ENCODE measurements at regions not wholly inside any gene's neighbourhood (a gene's known extent, or its start where the extent isn't known, plus 50 kb on each side); places are given as distances from the start of the nearest gene placed in this dataset.
"Not testable (repeated sequence)": the region's sequence is repeated elsewhere in the genome, so short reads cannot be mapped to it uniquely, and the experiment has no call there.

DNA sequence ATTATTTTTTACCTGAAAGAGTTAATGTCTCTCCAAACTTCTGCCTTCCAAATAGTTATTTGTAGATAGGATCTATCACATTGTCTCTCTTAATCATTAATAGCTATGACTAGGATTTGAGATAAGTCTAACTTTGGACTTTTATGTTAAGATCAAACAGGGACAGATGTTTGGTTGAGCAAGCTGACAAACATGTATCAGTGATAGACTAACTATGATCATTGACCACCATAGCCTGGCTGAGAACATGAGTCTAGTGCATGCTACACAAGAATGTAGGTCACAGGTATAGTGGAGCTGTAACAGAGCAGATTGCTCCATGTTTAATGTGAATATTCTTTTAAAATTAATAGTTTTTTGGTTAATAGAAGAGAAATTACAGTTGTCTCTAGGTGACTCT lies 52.0 kb downstream of the SYT15B start:
- H3K4me3 ChIP-seq (ENCODE audit: low read length); H3K27ac ChIP-seq (ENCODE audit: low read depth, low read length); CTCF ChIA-PET; DNase-seq; H3K27me3 Mint-ChIP-seq; POLR2A ChIA-PET; H3K9me3 Mint-ChIP-seq; H3K4me1 ChIP-seq (ENCODE audit: insufficient read depth, low read length); H3K9me3 ChIP-seq (ENCODE audit: low read length); H3K36me3 ChIP-seq (ENCODE audit: insufficient read depth, low read length); H3K4me3 Mint-ChIP-seq; H3K36me3 Mint-ChIP-seq; H3K27ac Mint-ChIP-seq; H3K4me1 Mint-ChIP-seq; H3K27me3 ChIP-seq (ENCODE audit: insufficient read depth, low read length, poor library complexity, severe bottlenecking): not testable (repeated sequence)

DNA sequence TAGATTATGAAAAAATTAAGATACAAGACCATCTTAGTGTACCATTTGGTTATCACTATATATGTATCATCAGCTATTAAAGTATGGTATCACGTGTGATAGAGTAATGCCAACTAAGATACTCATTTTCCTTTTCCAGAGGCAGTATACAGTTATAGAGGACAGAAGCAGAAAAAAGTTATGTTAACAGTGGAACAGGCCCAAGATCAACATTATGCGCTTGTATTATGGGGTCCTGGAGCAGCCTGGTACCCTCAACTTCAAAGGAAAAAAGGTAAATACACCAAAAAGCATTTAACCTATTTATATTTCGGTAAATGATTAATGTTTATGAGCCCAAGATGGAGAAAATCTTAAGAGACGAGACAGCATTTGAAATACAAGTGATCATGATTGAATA lies 52.9 kb downstream of the SYT15B start:
- POLR2A ChIA-PET; H3K4me3 ChIP-seq (ENCODE audit: low read length); H3K4me1 ChIP-seq (ENCODE audit: insufficient read depth, low read length); H3K36me3 Mint-ChIP-seq; H3K27ac ChIP-seq (ENCODE audit: low read depth, low read length); H3K27ac Mint-ChIP-seq; H3K4me3 Mint-ChIP-seq; H3K4me1 Mint-ChIP-seq; H3K9me3 ChIP-seq (ENCODE audit: low read length); H3K36me3 ChIP-seq (ENCODE audit: insufficient read depth, low read length); H3K27me3 ChIP-seq (ENCODE audit: insufficient read depth, low read length, poor library complexity, severe bottlenecking); DNase-seq; CTCF ChIA-PET; H3K9me3 Mint-ChIP-seq; H3K27me3 Mint-ChIP-seq: not testable (repeated sequence)

GRCh38 chr10:47705698-47706414 lies 57.5 kb downstream of the SYT15B start:
- H3K4me1 Mint-ChIP-seq; H3K36me3 ChIP-seq (ENCODE audit: insufficient read depth, low read length); CTCF ChIA-PET; H3K27me3 Mint-ChIP-seq; POLR2A ChIA-PET; H3K9me3 ChIP-seq (ENCODE audit: low read length); H3K9me3 Mint-ChIP-seq; H3K36me3 Mint-ChIP-seq; H3K4me3 ChIP-seq (ENCODE audit: low read length); H3K27me3 ChIP-seq (ENCODE audit: insufficient read depth, low read length, poor library complexity, severe bottlenecking); H3K4me1 ChIP-seq (ENCODE audit: insufficient read depth, low read length); H3K27ac ChIP-seq (ENCODE audit: low read depth, low read length): not testable (repeated sequence)
- Mint-ChIP-seq H3K4me3 (peak overlapping the region in 6 of 7 donors; percentile 57 to 84 (median 69)), H3K27ac (peak overlapping the region in 4 of 8 donors; percentile 45 to 79 (median 70))
- peak; percentile 38 to 79 (median 68) for DNase-seq

GRCh38 chr10:47701285-47701684 lies 62.1 kb downstream of the SYT15B start:
- H3K27ac Mint-ChIP-seq; H3K9me3 ChIP-seq (ENCODE audit: low read length); H3K36me3 ChIP-seq (ENCODE audit: insufficient read depth, low read length); CTCF ChIA-PET; H3K4me1 ChIP-seq (ENCODE audit: insufficient read depth, low read length); H3K27ac ChIP-seq (ENCODE audit: low read depth, low read length); H3K27me3 Mint-ChIP-seq; H3K4me1 Mint-ChIP-seq; H3K27me3 ChIP-seq (ENCODE audit: insufficient read depth, low read length, poor library complexity, severe bottlenecking); POLR2A ChIA-PET; H3K9me3 Mint-ChIP-seq; DNase-seq; H3K4me3 ChIP-seq (ENCODE audit: low read length); H3K36me3 Mint-ChIP-seq: not testable (repeated sequence)
- H3K4me3 Mint-ChIP-seq, result peak overlapping the region in 1 of 7 donors; percentile 40

- H3K36me3 ChIP-seq (ENCODE audit: insufficient read depth, low read length); H3K27ac ChIP-seq (ENCODE audit: low read depth, low read length); H3K4me1 Mint-ChIP-seq; DNase-seq; H3K9me3 Mint-ChIP-seq; H3K36me3 Mint-ChIP-seq; H3K4me1 ChIP-seq (ENCODE audit: insufficient read depth, low read length); H3K27me3 Mint-ChIP-seq; H3K27ac Mint-ChIP-seq; H3K27me3 ChIP-seq (ENCODE audit: insufficient read depth, low read length, poor library complexity, severe bottlenecking); H3K9me3 ChIP-seq (ENCODE audit: low read length); POLR2A ChIA-PET; H3K4me3 Mint-ChIP-seq; H3K4me3 ChIP-seq (ENCODE audit: low read length); CTCF ChIA-PET: not testable (repeated sequence)
These were observed 63.5 kb downstream of the SYT15B start for GRCh38 chr10:47699854-47700253.

- H3K4me3 ChIP-seq (ENCODE audit: low read length); POLR2A ChIA-PET; H3K4me1 Mint-ChIP-seq; DNase-seq; CTCF ChIA-PET; H3K4me3 Mint-ChIP-seq; H3K27me3 ChIP-seq (ENCODE audit: insufficient read depth, low read length, poor library complexity, severe bottlenecking); H3K27me3 Mint-ChIP-seq; H3K9me3 ChIP-seq (ENCODE audit: low read length); H3K36me3 Mint-ChIP-seq; H3K36me3 ChIP-seq (ENCODE audit: insufficient read depth, low read length); H3K27ac ChIP-seq (ENCODE audit: low read depth, low read length); H3K4me1 ChIP-seq (ENCODE audit: insufficient read depth, low read length); H3K9me3 Mint-ChIP-seq; H3K27ac Mint-ChIP-seq: not testable (repeated sequence)
These were observed 67.2 kb downstream of the SYT15B start for GRCh38 chr10:47696170-47696569.

DNA sequence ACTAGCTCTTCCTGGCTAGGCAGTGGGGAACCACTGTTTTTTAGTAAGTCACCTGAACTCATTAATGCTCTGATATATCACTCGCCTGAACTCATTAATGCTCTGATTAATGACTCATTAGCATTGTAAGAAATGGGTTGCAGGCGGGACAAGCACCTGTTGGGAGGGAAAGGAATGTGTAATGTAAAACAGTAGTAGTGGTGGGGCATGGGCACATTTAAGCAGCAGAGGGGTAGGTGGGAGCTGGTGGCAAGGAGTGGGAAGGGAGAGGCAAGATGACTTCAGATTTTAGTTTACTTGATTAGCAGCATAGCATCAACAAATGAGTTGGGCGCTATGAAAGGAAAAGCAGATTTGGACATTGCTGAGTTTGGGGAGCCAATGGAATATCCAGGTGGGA lies 68.2 kb downstream of the SYT15B start:
- CTCF ChIA-PET; H3K4me1 Mint-ChIP-seq; H3K4me3 Mint-ChIP-seq; H3K27me3 Mint-ChIP-seq; H3K27ac Mint-ChIP-seq; H3K27ac ChIP-seq (ENCODE audit: low read depth, low read length); DNase-seq; H3K36me3 ChIP-seq (ENCODE audit: insufficient read depth, low read length); H3K9me3 ChIP-seq (ENCODE audit: low read length); H3K4me1 ChIP-seq (ENCODE audit: insufficient read depth, low read length); POLR2A ChIA-PET; H3K4me3 ChIP-seq (ENCODE audit: low read length); H3K27me3 ChIP-seq (ENCODE audit: insufficient read depth, low read length, poor library complexity, severe bottlenecking); H3K36me3 Mint-ChIP-seq; H3K9me3 Mint-ChIP-seq: not testable (repeated sequence)

DNA sequence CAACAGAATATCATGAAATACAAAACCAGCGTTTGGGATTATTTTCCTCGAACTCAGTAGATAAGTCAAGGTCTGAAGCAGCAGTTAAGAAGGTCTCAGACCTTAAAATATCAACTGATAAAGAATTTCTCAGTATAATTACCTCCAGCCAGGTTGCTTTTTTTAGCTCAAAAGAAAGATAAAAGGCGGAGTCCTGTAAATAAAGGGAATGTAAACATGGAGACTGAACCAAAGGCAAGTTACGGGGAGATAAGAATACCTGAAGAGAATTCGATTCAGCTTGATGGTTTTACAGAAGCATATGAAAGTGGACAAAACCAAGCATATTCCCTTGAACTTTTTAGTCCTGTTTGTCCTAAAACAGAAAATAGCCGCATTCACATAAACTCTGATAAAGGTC lies 73.1 kb downstream of the SYT15B start:
- H3K27ac ChIP-seq (ENCODE audit: low read depth, low read length); DNase-seq; H3K27me3 Mint-ChIP-seq; H3K27ac Mint-ChIP-seq; CTCF ChIA-PET; H3K9me3 ChIP-seq (ENCODE audit: low read length); H3K4me3 Mint-ChIP-seq; H3K4me1 Mint-ChIP-seq; H3K27me3 ChIP-seq (ENCODE audit: insufficient read depth, low read length, poor library complexity, severe bottlenecking); H3K4me3 ChIP-seq (ENCODE audit: low read length); H3K36me3 ChIP-seq (ENCODE audit: insufficient read depth, low read length); POLR2A ChIA-PET; H3K4me1 ChIP-seq (ENCODE audit: insufficient read depth, low read length); H3K9me3 Mint-ChIP-seq; H3K36me3 Mint-ChIP-seq: not testable (repeated sequence)

GRCh38 chr10:47683826-47684475 lies 79.4 kb downstream of the SYT15B start:
- not testable (repeated sequence) for H3K27ac ChIP-seq (ENCODE audit: low read depth, low read length); H3K4me3 ChIP-seq (ENCODE audit: low read length); H3K27me3 ChIP-seq (ENCODE audit: insufficient read depth, low read length, poor library complexity, severe bottlenecking)

More at GRCh38 chr10:47683826-47684475, 79.4 kb downstream of the SYT15B start:
- H3K9me3 Mint-ChIP-seq; POLR2A ChIA-PET; H3K27me3 Mint-ChIP-seq; H3K4me3 Mint-ChIP-seq; H3K4me1 ChIP-seq (ENCODE audit: insufficient read depth, low read length); H3K27ac Mint-ChIP-seq; H3K9me3 ChIP-seq (ENCODE audit: low read length); H3K36me3 ChIP-seq (ENCODE audit: insufficient read depth, low read length); H3K36me3 Mint-ChIP-seq; CTCF ChIA-PET; H3K4me1 Mint-ChIP-seq; DNase-seq: not testable (repeated sequence)

Measured in CD8-positive, alpha-beta memory T cell (primary cell).